A673 (cell line): ENCODE measurements at regions not wholly inside any gene's neighbourhood (a gene's known extent, or its start where the extent isn't known, plus 50 kb on each side); places are given as distances from the start of the nearest gene placed in this dataset.

ENCODE experiments used
- CTCF ChIP-seq: fragments of 300-800, 200-600 bp; sonication (generic); conservative IDR thresholded peaks from 2 replicates; pipeline ENCODE4 v1.5.1; 2017; ENCODE audit warnings: low read depth, mild to moderate bottlenecking, antibody characterized with exemption, low read length, moderate library complexity, mixed read lengths
- EZH2 ChIP-seq: fragments of 200-600 bp; sonication (generic); IDR thresholded peaks from 2 replicates; pipeline ENCODE4 v1.6.1; 2017; ENCODE audit warnings: borderline replicate concordance, low read depth, mild to moderate bottlenecking, mixed read lengths, antibody characterized with exemption, low read length; ENCODE audit not compliant: poor library complexity, severe bottlenecking

DNA sequence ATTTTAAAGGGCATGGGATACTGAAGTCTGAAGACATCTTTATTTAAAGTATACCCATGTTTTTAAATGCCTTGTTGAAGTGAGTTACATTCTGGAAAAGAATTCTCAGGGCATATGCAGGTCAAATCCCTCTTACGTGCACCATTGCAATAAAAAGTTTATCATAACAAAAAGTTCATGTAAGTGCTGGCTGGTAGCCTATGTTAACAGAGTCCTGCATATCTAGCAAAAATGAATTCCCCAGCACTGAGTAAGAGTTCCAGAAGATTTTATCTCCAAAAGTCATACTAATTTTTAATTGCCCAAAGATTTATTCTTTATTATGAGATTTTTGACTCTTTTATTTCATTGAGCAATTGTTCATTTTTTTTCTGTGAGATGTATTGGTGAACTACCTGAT lies 104.7 kb upstream of the ROBO1 start:
- TF ChIP-seq CTCF (no peak), EZH2 (no peak)
